B cell (primary cell): ENCODE measurements at regions not wholly inside any gene's neighbourhood (a gene's known extent, or its start where the extent isn't known, plus 50 kb on each side); places are given as distances from the start of the nearest gene placed in this dataset.

Experiments used
- CTCF ChIP-seq: fragments of 200-600 bp; IDR thresholded peaks from one replicate; pipeline ENCODE4 v1.8.0; 2022; ENCODE audit warnings: antibody characterized with exemption, mild to moderate bottlenecking
- EZH2 ChIP-seq: IDR thresholded peaks from 2 replicates; pipeline ENCODE4 v1.6.1; 2012; ENCODE audit warnings: borderline replicate concordance, low read depth, mild to moderate bottlenecking, moderate library complexity, low read length; ENCODE audit not compliant: insufficient read depth, poor library complexity, severe bottlenecking

GRCh38 chr17:72440961-72441360, 320.1 kb downstream of the SOX9 start:
- TF ChIP-seq CTCF (no peak), EZH2 (no peak)
